Body of pancreas (tissue), 4 donors: ENCODE measurements at regions not wholly inside any gene's neighbourhood (a gene's known extent, or its start where the extent isn't known, plus 50 kb on each side); places are given as distances from the start of the nearest gene placed in this dataset.

Experiments used
- ATAC-seq: fragments of 150-250 bp; one replicate; pipeline ENCODE4 v1.9.1; 2016
- DNase-seq, 4 donors: peaks; one replicate each; pipeline ENCODE4 v3.0.0-alpha.2; 2019
- H3K27ac ChIP-seq, 4 donors: fragments of 200-600 bp; sonication (generic); 1 replicate in 3 of 4; 2 replicates in 1 of 4; pipeline versions ENCODE4 v1.5.1 to v1.6.1; 2016 to 2019; ENCODE audit warnings: mild to moderate bottlenecking in 1 of 4, mixed read lengths in 1 of 4, moderate library complexity in 1 of 4
- H3K27me3 ChIP-seq, 2 donors: fragments of 200-600 bp; sonication (generic); one replicate each; pipeline ENCODE4 v1.6.0; 2016; ENCODE audit warnings: mild to moderate bottlenecking in 1 of 2
- H3K36me3 ChIP-seq, 2 donors: fragments of 200-600 bp; sonication (generic); replicated peaks in 1 of 2; 2 replicates each; pipeline ENCODE4 v1.5.1; 2016; ENCODE audit warnings: low read depth in 2 of 2; ENCODE audit not compliant: insufficient read depth in 1 of 2
- H3K4me1 ChIP-seq: fragments of 200-600 bp; sonication (generic); one replicate; pipeline ENCODE4 v1.6.0; 2016
- H3K4me3 ChIP-seq, 2 donors: fragments of 200-600 bp; sonication (generic); 1 replicate in 1 of 2; 2 replicates in 1 of 2; pipeline ENCODE4 v1.5.1; 2016 to 2019
- H3K9me3 ChIP-seq, 3 donors: fragments of 200-600 bp; sonication (generic); 1 replicate in 2 of 3; 2 replicates in 1 of 3; pipeline ENCODE4 v1.5.1; 2016
- CTCF ChIP-seq, 7 experiments: fragments of 450-650 bp in 4 of 7; fragments of 200-600 bp in 3 of 7; sonication (generic) in 3 of 7; IDR thresholded peaks; one replicate each; pipeline ENCODE4 v1.5.1; 2016 to 2019; ENCODE audit warnings: antibody characterized with exemption in 7 of 7
- POLR2A ChIP-seq, 3 donors: fragments of 450-650 bp; IDR thresholded peaks; one replicate each; pipeline ENCODE4 v1.6.1; 2016; ENCODE audit warnings: antibody characterized with exemption in 3 of 3, mild to moderate bottlenecking in 2 of 3
- WGBS, 2 donors: methylation state at CpG; one replicate each; pipeline ENCODE4 v1.1.5; 2017; 5-methylcytosine and 5-hydroxymethylcytosine counted together
- intact Hi-C: fragments of 100-400 bp; cut with DNase I; formaldehyde crosslinking; loops from one replicate; pipeline ENCODE4 v1.15.1; 2023

GRCh38 chr12:72836194-72836593 lies 564.0 kb downstream of the TRHDE start:
- no peak overlapping the region for H3K4me3 ChIP-seq
- DNase-seq = no peak
- H3K4me1 ChIP-seq = no peaks in the 10 kb centered on the region
- H3K27ac ChIP-seq = no peak overlapping the region
- intact Hi-C loops = no loop called here
- H3K9me3 ChIP-seq = no peaks in the 10 kb centered on the region
- TF ChIP-seq CTCF (IDR thresholded peaks at IDR 0.05) (no peak), POLR2A (IDR thresholded peaks at IDR 0.05) (no peak)
- H3K27me3 ChIP-seq = no peaks in the 10 kb centered on the region
- no peak for ATAC-seq
- H3K36me3 ChIP-seq = no peaks in the 10 kb centered on the region

- TF ChIP-seq POLR2A (IDR thresholded peaks at IDR 0.05) = no peak
- no peak for TF ChIP-seq CTCF (IDR thresholded peaks at IDR 0.05)
- no peak overlapping the region for H3K27ac ChIP-seq
- H3K4me1 ChIP-seq = no peaks in the 10 kb centered on the region
- no peaks in the 10 kb centered on the region for H3K27me3 ChIP-seq
- DNase-seq = no peak
- intact Hi-C loops = no loop called here
- no peaks in the 10 kb centered on the region for H3K36me3 ChIP-seq
- H3K4me3 ChIP-seq = no peak overlapping the region
- H3K9me3 ChIP-seq = no peaks in the 10 kb centered on the region
- no peak for ATAC-seq
- 54 to 71% methylated on average over 1 of the region's 1 CpG for WGBS, 2 donors
These were observed 567.5 kb downstream of the TRHDE start for GRCh38 chr12:72839696-72840095.

DNA sequence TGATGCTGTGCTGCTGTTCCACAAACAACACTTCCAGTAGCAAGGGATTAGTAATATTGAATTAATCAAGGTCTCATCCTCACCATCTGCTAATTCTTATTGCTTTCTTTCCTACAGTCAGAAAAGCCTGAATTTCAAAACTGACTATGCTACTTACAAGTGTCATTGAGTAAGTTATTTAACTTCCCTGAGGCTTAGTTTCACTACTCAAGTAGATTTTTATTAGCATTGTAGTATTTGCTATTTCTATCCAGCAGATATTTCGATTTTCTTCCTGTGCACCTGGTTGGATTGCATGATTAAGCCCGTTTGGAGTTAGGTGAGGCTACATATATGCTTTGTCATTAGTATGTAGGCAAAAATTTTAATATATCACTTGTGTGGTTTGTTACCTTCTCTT lies 591.5 kb downstream of the TRHDE start:
- intact Hi-C loops = no loop called here
- TF ChIP-seq CTCF (IDR thresholded peaks at IDR 0.05) (no peak), POLR2A (IDR thresholded peaks at IDR 0.05) (no peak)
- no peak for ATAC-seq
- Histone ChIP-seq H3K36me3 (no peaks in the 10 kb centered on the region), H3K27ac (no peak overlapping the region), H3K4me3 (no peak overlapping the region), H3K27me3 (no peaks in the 10 kb centered on the region), H3K4me1 (no peaks in the 10 kb centered on the region), H3K9me3 (no peaks in the 10 kb centered on the region)
- no peak for DNase-seq
- 31 to 40% methylated on average over 2 of the region's 2 CpGs for WGBS, 2 donors

GRCh38 chr12:72865921-72866320 lies 593.8 kb downstream of the TRHDE start:
- Histone ChIP-seq H3K4me1 (peaks cover 5% of the 10 kb centered on the region), H3K27ac (no peak overlapping the region), H3K27me3 (no peaks in the 10 kb centered on the region), H3K9me3 (no peaks in the 10 kb centered on the region), H3K4me3 (no peak overlapping the region), H3K36me3 (no peaks in the 10 kb centered on the region)
- WGBS, 2 donors = 75 to 85% methylated on average over 2 of the region's 2 CpGs
- TF ChIP-seq CTCF (IDR thresholded peaks at IDR 0.05) (no peak), POLR2A (IDR thresholded peaks at IDR 0.05) (no peak)
- intact Hi-C loops = no loop called here
- ATAC-seq (no peak), DNase-seq (no peak)

DNA sequence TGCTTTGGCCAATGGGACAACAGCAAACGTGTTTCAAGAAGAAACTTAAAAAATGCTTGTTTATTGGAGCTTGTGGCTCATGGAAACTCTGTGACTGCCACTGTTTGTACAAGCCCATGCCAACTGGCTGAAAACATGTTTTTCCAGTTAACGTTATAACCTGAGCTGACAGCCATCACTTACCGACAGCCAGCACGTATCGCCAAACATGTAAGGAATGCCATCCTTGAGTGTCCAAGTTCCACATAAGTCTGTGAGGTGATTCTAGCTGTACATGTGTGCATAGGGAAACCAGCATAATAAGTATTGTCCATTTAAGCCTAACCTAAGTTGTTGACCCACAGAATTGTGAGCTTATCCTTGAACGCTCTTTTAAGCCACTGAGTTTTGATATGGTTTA lies 596.9 kb downstream of the TRHDE start:
- peaks cover 5% of the 10 kb centered on the region for H3K4me1 ChIP-seq
- H3K9me3 ChIP-seq = no peaks in the 10 kb centered on the region
- DNase-seq = peak in 1 of 4 donors; percentile 2
- no peak for ATAC-seq
- no peak overlapping the region for H3K27ac ChIP-seq
- no peak overlapping the region for H3K4me3 ChIP-seq
- TF ChIP-seq CTCF (IDR thresholded peaks at IDR 0.05) (no peak), POLR2A (IDR thresholded peaks at IDR 0.05) (no peak)
- intact Hi-C loops = no loop called here
- WGBS, 2 donors = 32 to 34% methylated on average over 6 of the region's 6 CpGs
- H3K27me3 ChIP-seq = no peaks in the 10 kb centered on the region
- no peaks in the 10 kb centered on the region for H3K36me3 ChIP-seq
